MV-4-11 (cell line): ENCODE measurements at regions not wholly inside any gene's neighbourhood (a gene's known extent, or its start where the extent isn't known, plus 50 kb on each side); places are given as distances from the start of the nearest gene placed in this dataset.
A peak's percentile ranks its signal among the peaks of the same experiment; 100 is the strongest.

ENCODE experiments used
- DNase-seq: peaks from one replicate; lab custom pipeline; 2025; lab: John Stamatoyannopoulos, UW

DNA sequence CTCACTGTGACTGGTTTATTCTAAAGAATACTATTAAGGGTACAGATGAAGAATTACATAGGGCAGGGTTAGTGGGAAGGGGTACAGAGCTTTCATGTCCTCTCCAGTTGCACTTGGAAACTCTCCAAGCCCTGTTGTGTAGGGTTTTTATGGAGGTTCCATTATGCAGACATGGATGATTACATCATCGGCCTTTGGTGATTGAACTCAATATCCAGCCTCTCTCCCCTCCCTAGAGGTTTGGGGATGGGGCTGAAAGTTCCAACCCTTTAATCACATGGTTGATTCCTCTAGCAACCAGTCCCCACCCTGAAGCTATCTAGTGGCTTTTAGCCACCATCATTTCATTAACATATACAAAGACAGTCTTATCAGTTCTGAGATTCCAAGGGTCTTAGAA lies 472.6 kb downstream of the BUD13 start:
- DNase-seq: no peak

- no peak for DNase-seq
Measured at GRCh38 chr11:116294630-116295029, 478.2 kb downstream of the BUD13 start.

DNA sequence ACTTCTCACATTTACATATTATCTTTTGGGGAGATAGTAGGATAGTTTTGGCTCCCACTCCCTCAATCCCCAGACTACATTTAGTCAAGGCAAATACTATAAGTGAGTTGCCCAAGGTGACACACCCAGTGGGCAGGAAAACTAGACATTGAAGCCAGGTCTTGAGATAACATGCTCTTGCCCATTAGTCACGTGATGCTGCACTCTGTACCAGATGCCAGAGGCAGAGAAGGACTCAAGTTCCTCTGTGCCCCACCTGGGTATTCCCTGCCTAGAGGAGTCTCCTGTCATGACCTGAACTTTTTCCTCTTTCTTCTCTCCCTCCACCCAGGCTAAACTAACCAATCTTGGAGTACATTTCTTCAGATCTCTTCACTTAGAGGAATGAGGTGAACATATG lies 484.9 kb downstream of the BUD13 start:
- no peak for DNase-seq

DNA sequence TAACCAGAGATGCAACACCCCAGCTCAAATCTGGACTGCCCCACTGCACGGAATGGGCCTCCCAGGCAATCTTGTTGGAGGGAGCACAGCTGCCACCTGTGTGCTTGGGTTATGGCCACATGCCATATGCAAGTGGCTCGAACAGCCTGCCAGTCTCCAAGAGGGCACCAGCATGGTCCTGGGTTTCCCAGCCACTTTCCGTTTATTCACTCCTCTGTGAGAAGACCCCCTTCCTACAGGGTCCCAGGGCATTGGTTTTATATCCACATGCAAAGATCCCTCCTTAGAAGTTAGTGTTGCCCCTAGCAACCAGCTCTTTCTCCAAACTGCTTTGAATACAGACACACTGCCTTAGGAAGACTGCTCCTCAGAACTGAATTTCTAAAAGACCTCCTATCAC lies 487.8 kb downstream of the BUD13 start:
- no peak for DNase-seq

DNA sequence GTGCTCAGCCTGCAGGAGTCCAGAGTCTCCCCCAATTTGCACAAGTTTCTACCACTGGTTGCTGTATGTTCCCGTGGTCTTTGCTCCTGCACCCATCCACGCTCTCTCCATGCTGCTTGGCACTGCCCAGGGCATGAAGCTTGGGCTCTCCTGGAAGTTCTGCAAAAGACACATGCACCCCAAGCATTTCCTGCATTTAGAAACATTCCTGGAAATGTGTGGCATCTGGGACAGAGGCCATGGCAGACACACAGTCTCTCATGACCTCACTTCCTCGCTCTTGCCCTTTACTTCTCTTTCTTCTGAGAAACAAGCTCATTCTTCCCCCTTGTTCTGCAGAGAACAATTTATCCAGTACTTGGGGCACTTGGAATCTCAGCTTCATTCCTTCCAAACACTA lies 489.5 kb downstream of the BUD13 start:
- peak; percentile 32 for DNase-seq

- DNase-seq: peak; percentile 39
Measured at GRCh38 chr11:116282481-116282880, 490.3 kb downstream of the BUD13 start.

DNA sequence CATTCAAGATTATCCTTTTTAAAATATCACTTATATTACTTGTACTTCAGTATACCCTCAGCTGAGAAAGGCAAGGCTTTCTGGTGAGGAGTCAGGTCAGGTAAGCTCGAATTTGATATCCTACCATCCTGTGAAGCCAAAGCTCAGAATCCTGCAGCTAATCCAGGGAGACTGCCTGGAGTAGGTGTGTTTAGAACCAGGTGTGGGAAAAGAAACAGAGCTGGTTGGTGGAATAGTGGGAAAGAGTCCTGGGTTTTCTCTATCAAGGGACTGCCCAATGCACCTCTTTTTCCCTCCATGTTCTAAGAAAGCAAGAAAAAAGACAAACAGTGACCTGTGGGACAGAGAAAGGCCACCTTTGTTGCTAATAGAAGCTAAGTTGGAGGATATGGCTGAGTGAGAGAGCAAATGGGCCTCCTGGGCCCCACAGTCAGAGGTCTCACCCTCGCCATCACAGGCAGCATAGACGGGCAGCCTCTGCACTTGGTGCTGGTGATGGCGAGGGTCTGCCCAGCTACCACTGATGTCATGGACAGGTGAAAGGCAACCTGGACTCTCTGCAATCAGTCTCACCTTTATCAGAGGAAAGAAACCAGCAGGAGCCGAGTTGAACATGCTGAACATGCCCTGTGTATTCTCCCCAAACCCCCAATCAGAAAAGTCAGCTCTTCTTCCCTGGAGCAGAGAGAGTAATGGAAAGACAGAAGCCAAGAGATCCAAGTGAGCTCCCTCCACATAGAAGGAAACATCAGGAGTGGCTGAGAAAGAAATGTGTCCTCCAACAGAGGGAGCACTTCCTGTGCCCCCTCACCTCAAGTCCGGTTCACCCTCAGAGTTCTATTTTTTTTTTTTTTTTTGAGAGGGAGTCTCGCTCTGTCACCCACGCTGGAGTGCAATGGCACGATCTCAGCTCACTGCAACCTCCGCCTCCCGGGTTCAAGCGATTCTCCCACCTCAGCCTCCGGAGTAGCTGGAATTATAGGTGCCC lies 491.3 kb downstream of the BUD13 start:
- no peak for DNase-seq

DNA sequence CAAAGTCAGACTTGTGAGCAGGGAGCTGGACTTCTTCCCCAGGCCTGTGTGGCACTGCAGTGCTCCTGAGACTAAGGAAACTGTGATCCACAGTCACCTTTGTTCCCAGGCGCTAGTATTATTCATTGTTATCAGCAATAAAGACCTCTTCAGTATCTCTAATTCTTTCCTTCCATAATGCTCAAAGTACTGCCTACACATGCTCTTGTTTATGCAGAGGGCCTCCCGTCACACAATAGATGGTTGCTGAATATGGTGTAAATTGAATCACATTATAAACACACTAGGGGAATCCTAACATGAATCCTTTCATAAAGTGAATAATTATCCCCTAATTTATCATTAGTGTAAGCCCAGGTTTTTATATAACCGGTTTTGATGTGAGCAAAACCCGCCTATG lies 493.3 kb downstream of the BUD13 start:
- no peak for DNase-seq

DNA sequence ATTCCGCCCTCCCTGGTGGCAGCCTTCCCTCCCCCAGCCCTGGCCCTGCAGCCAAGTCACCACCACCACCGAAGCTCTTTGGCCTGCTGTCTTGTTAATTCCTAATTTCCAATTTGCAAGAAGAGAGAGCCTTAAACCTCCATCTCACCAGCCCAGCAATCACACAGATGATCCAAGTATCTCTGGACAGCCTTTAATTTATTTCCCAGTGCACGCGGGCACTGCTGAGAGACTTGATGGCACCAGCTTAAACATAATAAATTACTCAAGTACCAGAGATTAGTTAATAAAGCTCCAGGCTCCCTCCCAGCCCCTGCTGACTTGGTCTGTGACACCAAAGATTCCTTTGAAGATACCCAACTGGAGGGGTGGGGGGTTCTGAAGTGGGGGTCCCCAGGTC lies 494.7 kb downstream of the BUD13 start:
- no peak for DNase-seq

- DNase-seq: peak; percentile 36
Measured at GRCh38 chr11:116276051-116277044, 496.4 kb downstream of the BUD13 start.

DNA sequence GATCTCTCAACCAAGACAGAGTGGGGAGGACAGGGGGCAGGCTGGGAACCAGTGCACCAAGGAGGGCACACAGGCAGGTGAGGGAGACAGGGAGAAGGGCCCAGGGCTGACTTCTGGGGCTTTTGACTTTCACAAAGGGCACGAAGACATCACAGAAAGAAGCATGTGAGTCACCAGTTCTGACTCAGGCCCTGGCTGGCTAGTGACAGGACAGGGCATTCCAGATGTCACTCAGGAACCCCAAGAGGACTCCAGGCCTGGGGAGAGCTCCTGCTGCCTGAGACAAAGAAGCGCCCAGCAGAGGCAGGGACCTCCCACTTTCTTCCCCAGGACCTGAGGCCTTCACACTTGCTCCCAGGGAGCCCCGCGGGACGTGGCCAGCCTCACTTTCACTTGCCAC lies 497.2 kb downstream of the BUD13 start:
- DNase-seq: peak; percentile 51

DNA sequence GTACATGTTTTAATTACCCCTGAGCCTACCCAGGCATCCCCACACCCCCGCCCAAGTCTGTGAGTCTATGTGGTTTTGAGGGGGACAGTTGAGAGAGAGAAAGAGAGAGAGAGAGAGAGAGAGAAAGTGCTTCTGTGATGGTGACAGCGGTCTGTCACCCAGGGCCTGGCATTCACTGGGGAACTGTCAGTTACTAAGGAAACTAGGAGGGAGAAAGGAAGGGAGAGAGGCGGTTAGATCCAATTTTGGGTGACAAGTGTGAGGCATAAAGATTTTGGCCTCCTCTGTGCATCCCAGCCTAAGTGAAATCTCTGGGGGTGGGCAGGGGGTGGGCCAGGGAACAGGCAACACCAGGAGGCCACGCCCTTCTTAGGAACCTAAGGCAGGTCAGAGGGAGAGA lies 498.3 kb downstream of the BUD13 start:
- no peak for DNase-seq

DNA sequence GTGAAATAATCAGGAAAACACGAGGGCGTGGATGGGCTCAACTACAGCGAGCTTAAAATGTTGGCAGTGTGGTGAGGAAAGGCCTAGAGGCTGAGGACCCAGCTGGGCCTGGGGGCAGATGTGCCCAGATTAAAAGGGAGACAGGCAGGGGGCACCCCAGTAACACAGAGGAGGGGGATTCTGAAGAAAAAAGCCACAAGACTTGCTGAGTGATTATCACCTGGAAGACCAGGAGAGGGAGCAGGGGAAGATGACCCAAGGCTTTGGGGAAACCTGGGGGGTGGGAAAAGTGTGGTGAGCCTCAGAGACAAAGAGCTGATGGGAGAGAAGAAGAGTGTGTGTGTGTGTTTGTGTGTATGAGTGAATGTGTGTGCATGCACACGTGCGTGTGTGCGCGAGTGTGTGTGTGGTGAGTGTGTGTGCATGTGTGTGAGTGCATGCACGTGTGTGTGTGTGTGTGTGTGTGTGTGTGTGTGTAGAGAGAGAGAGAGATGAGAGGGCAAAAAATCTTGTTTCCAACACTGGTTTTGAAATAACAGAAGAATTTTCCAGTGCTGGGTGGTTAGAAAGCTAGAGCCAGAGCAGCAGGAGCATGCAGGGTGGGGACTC lies 500.5 kb downstream of the BUD13 start:
- no peak for DNase-seq

GRCh38 chr11:116271479-116271878 lies 501.3 kb downstream of the BUD13 start:
- DNase-seq: no peak

- DNase-seq: no peak
Measured at GRCh38 chr11:116267146-116267545, 505.6 kb downstream of the BUD13 start.

DNA sequence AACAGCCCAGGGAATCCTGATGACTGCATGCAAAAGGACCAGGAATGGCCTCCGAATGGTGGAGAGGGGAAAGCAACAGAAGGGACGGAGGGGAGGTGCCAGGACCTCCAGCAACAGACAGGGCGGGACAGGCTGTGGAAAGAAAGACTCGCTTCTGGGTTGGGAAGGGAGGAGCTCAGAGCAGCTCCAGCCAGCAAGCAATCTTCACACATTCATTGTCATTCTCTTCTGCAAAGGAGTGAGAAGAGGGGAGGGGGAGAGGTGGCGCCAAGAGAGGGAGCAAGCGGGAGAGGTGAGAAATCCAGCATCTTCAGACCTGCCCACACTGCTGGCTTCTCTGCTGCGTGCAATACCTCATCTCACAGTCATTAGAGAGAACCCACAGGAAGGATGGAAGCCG lies 509.0 kb downstream of the BUD13 start:
- no peak for DNase-seq

DNA sequence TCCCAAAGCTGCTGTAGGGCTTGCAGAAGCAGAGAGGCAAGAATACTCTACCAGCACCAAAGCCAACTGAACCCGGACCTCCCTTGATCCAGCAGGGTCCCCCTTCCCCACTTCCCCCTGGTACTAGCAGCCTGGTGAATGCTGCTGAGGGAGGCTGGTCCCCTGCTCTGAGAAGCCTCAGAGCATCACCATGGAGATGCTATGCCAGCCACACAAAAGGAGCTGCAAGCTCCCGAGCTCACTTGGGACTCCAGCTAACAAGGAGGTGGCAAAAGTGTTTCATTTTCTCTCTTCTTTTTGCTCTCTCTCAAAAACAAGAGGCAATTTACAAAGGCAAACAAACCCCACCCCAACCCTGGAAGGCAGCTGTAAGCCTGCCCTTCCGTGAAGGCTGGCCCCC lies 509.8 kb downstream of the BUD13 start:
- no peak for DNase-seq

DNA sequence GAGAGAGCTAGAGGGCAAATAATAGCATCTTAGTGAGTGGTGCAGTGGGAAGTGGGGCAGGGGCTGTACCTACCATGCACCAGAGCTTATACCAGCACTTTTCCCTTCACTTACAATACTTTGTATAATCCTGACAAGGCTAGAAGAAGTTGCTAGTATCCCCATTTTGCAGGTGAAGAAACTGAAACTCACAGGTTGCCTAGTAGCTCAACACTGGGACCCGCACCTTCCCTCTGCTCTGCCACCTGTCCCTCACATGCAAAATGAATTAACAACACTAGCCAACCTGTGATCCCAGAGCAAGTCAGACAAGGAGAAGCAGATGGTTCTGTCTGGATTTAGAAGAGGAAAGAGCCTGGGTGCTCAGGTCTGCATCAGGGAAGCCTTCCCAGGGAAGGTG lies 510.4 kb downstream of the BUD13 start:
- no peak for DNase-seq

DNA sequence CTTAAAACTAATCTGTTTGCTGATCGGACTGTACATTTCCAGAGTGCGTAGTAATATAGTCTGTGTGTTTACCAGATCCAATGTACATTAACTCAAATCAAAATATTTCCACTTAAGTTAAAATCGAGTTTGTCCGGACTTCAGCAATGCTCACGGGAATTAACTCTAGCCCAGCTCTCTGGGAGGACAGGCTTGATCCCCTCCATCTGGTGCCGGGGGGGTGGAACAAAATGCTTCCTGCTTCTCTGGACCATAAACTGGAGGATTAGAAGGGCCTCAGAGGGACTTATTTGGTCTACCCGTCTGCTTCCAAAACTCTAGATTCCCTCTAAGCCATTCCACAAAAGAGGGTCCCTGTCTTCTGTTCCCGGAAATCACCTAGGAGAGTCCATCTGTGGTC lies 511.2 kb downstream of the BUD13 start:
- no peak for DNase-seq

GRCh38 chr11:116258821-116259220 lies 514.0 kb downstream of the BUD13 start:
- no peak for DNase-seq

DNA sequence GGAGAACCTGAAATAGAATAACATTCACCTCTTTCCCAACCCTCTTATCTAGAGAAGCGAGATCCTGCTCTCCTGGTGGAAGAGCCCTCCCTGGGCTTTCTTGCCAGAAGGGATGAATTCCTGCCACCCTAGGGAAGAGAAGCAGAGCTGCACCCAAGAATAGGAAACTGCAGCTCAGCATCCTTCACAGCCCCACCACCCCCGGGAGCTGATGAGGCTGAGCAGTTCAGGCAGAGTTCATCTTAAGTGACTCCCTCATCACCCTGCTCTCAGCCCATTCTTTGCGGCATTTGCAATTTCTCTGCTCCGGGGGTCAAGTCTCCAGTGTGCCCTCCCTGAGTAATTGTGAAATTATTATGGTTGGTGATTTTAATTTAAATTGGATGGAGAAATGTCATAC lies 514.9 kb downstream of the BUD13 start:
- DNase-seq: no peak

GRCh38 chr11:116257092-116257491 lies 515.7 kb downstream of the BUD13 start:
- DNase-seq: peak; percentile 32
